Hepatocyte (in vitro differentiated cells): ENCODE measurements at regions not wholly inside any gene's neighbourhood (a gene's known extent, or its start where the extent isn't known, plus 50 kb on each side); places are given as distances from the start of the nearest gene placed in this dataset.

ENCODE experiments used
- EZH2 ChIP-seq: fragments of 200-600 bp; sonication (generic); IDR thresholded peaks from 2 replicates; pipeline ENCODE4 v1.6.1; 2016; ENCODE audit warnings: antibody characterized with exemption, mild to moderate bottlenecking, borderline replicate concordance
- EZH2phosphoT487 ChIP-seq: fragments of 200-600 bp; sonication (generic); IDR thresholded peaks from one replicate; pipeline ENCODE4 v1.6.1; 2018; ENCODE audit warnings: antibody characterized with exemption, mild to moderate bottlenecking, low read depth, moderate library complexity; ENCODE audit not compliant: unreplicated experiment, severe bottlenecking
- TF ChIP-seq, protein P1 (sequence below): fragments of 200-600 bp; sonication (generic); IDR thresholded peaks from 2 replicates; pipeline ENCODE4 v1.5.1; 2016; ENCODE audit warnings: antibody characterized with exemption, mild to moderate bottlenecking; ENCODE audit not compliant: poor library complexity

DNA sequence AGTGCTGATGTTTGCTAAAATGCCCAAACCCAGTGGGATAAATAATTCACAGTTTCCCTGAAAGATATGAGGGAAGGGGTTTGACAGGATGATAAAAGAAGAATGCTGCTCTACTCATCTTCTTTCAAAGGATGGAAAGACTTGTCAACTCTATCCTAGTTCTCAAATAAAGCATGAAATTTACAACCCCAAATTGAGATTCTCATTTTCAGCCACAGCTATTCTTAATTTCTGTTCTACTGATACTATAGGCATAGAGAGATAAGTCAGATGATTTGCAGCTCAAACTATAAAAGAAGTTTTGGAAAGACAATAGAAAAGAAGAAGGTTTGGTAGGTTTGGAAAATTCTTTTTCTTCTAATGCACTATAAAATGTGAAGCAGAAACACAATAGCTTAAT lies 542.6 kb downstream of the CSNK1G3 start:
- TF ChIP-seq, protein P1, sequence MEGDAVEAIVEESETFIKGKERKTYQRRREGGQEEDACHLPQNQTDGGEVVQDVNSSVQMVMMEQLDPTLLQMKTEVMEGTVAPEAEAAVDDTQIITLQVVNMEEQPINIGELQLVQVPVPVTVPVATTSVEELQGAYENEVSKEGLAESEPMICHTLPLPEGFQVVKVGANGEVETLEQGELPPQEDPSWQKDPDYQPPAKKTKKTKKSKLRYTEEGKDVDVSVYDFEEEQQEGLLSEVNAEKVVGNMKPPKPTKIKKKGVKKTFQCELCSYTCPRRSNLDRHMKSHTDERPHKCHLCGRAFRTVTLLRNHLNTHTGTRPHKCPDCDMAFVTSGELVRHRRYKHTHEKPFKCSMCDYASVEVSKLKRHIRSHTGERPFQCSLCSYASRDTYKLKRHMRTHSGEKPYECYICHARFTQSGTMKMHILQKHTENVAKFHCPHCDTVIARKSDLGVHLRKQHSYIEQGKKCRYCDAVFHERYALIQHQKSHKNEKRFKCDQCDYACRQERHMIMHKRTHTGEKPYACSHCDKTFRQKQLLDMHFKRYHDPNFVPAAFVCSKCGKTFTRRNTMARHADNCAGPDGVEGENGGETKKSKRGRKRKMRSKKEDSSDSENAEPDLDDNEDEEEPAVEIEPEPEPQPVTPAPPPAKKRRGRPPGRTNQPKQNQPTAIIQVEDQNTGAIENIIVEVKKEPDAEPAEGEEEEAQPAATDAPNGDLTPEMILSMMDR = no peak
- TF ChIP-seq EZH2phosphoT487 (no peak), EZH2 (no peak)
